Spinal cord (tissue), 9 donors: ENCODE measurements at regions not wholly inside any gene's neighbourhood (a gene's known extent, or its start where the extent isn't known, plus 50 kb on each side); places are given as distances from the start of the nearest gene placed in this dataset.
"Not testable (repeated sequence)": the region's sequence is repeated elsewhere in the genome, so short reads cannot be mapped to it uniquely, and the experiment has no call there.

Experiments
- DNase-seq, 6 donors: peaks; one replicate each; pipeline versions ENCODE4 v3.0.0 to v3.0.0-alpha.2; 2013 to 2015; ENCODE audit warnings: low spot score in 6 of 6, low read depth in 4 of 6
- H3K27ac ChIP-seq: one replicate; pipeline ENCODE4 v1.5.1; 2013; ENCODE audit warnings: low read depth, low read length, control low read depth
- H3K27me3 ChIP-seq: one replicate; pipeline ENCODE4 v1.6.1; 2013; ENCODE audit warnings: low read length; ENCODE audit not compliant: control insufficient read depth, insufficient read depth
- H3K36me3 ChIP-seq: one replicate; pipeline ENCODE4 v1.6.1; 2013; ENCODE audit warnings: low read length; ENCODE audit not compliant: control insufficient read depth, insufficient read depth
- H3K4me1 ChIP-seq: one replicate; pipeline ENCODE4 v1.6.1; 2013; ENCODE audit warnings: low read length; ENCODE audit not compliant: control insufficient read depth, insufficient read depth
- H3K4me3 ChIP-seq: one replicate; pipeline ENCODE4 v1.5.1; 2013; ENCODE audit warnings: low read depth, low read length, control low read depth
- H3K9me3 ChIP-seq: one replicate; pipeline ENCODE4 v1.6.1; 2013; ENCODE audit warnings: low read length; ENCODE audit not compliant: control insufficient read depth, insufficient read depth
- WGBS: methylation state at CpG from one replicate; pipeline ENCODE4 v1.1.5; 2013; ENCODE audit warnings: missing lambda C conversion rate; ENCODE audit not compliant: insufficient coverage; 5-methylcytosine and 5-hydroxymethylcytosine counted together
- donor health status: healthy.

DNA sequence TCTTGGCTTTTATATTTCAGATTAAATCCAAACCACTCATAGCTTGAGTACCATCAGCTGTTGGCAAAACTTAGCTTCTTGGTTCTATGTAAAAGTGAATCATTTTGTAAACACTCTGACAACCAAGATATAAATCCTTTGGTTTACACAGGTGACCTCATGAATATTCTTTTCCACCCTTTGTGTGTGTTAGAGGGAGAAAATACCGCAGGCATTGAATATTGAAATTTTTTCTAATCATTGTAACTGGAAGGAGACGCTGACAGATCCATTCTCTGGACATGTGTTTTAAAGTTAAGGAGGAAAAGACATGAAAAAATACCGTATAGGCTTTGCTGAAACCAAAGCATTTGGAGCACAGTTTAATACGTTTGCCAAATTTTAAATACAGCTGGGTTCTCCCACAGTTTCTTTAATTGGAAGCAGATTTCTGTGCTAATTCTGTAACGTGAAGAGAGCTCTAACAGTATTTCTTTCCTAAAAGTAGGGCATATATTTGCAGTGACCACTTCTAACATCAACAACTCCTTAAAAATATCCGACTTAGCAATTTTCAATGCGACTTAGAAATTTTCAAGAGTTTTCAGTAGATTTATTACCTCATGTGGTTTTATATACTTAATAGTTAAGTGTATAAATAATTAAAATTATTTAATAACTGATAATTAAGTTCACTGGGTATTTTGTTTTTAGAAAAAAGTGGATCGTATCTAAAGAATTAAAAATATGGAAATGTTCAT, 388.2 kb downstream of the USP25 start:
- Histone ChIP-seq H3K4me1 (no peaks in the 10 kb centered on the region), H3K36me3 (no peaks in the 10 kb centered on the region), H3K9me3 (peaks cover 2% of the 10 kb centered on the region), H3K27me3 (no peaks in the 10 kb centered on the region), H3K4me3 (peak overlapping the region; percentile 7), H3K27ac (peak overlapping the region; percentile 75)
- 45% methylated on average over 2 of the region's 8 CpGs for WGBS
- DNase-seq, result peak in 4 of 6 donors; percentile 30 to 72 (median 34)

DNA sequence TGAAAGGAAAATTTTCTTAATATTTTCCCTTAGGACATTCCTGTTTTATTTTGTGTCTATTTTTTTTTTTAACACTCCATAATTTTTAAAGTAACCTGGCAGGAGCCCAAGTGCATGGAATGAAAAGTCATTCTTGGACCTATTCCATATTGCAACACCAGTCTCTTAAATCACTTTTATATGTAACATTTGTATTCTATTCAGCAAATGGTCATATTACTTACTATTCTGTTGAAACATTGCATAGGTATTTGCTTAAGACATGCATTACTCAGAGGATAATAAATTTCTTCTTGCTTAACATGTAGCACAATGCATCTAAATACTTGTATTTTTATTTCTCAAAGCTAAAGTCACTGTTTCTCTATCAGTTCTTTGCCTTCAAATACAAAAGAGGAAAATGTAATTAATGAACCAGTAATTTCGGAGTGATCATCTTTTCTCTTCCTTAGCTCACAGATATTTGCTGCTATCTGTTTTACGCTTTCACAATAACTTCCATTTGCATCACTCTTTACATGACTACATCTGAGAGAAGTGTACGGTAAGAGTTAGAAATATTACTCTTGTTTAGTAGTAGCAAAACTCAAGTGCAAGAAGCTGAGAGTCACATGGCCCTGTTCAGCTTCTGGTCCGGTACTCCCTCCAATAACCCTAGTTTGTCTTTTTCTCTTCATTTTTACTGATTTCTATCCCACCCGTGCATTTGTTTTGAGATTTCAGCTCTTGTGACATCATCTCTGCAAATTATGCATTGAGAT, 394.8 kb downstream of the USP25 start:
- no CpG with 5 or more reads among the region's 5 CpGs for WGBS
- H3K9me3 ChIP-seq, result no peaks in the 10 kb centered on the region
- H3K36me3 ChIP-seq, result no peaks in the 10 kb centered on the region
- H3K27ac ChIP-seq, result peak overlapping the region; percentile 47
- H3K27me3 ChIP-seq, result no peaks in the 10 kb centered on the region
- no peak overlapping the region for H3K4me3 ChIP-seq
- no peak for DNase-seq
- no peaks in the 10 kb centered on the region for H3K4me1 ChIP-seq

DNA sequence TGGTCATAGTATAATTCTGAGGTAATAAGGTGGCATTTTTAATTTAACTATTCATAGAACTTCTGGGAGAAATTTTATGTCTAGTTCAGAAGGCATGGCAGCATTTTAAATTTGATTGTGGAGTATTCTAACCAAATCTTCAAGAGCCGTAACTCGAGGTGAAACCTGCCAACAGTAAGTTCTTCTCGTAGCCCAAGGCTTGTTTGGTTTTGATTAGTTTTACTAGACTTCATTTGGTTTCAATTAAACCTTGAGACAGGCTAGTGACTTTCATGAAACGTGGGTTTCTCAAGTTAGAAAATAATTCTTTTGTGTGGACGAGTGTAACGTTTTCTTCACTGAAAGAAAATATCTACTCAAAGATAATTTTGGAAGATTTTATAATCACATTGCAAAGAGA, 395.5 kb downstream of the USP25 start:
- no peaks in the 10 kb centered on the region for H3K27me3 ChIP-seq
- WGBS, result 40% methylated on average over 1 of the region's 6 CpGs
- no peaks in the 10 kb centered on the region for H3K9me3 ChIP-seq
- DNase-seq, result no peak
- H3K4me1 ChIP-seq, result no peaks in the 10 kb centered on the region
- no peaks in the 10 kb centered on the region for H3K36me3 ChIP-seq
- no peak overlapping the region for H3K4me3 ChIP-seq
- H3K27ac ChIP-seq, result peak overlapping the region; percentile 47

- DNase-seq, H3K4me3 ChIP-seq, H3K9me3 ChIP-seq, H3K4me1 ChIP-seq, H3K27ac ChIP-seq, H3K36me3 ChIP-seq, H3K27me3 ChIP-seq: not testable (repeated sequence)
- WGBS, result 97% methylated on average over 7 of the region's 8 CpGs
Observed at GRCh38 chr21:16132453-16132852, 402.7 kb downstream of the USP25 start.

GRCh38 chr21:16133248-16133647, 403.5 kb downstream of the USP25 start:
- H3K4me1 ChIP-seq, result peaks cover 6% of the 10 kb centered on the region
- peaks cover 6% of the 10 kb centered on the region for H3K9me3 ChIP-seq
- H3K36me3 ChIP-seq, result no peaks in the 10 kb centered on the region
- WGBS, result 94% methylated on average over 7 of the region's 11 CpGs
- no peak for DNase-seq
- H3K4me3 ChIP-seq, result no peak overlapping the region
- no peak overlapping the region for H3K27ac ChIP-seq
- no peaks in the 10 kb centered on the region for H3K27me3 ChIP-seq

GRCh38 chr21:16134134-16134533, 404.4 kb downstream of the USP25 start:
- H3K36me3 ChIP-seq, result no peaks in the 10 kb centered on the region
- no peak overlapping the region for H3K4me3 ChIP-seq
- H3K4me1 ChIP-seq, result peaks cover 6% of the 10 kb centered on the region
- WGBS, result 75% methylated on average over 2 of the region's 5 CpGs
- H3K9me3 ChIP-seq, result peaks cover 6% of the 10 kb centered on the region
- no peak overlapping the region for H3K27ac ChIP-seq
- H3K27me3 ChIP-seq, result no peaks in the 10 kb centered on the region
- no peak for DNase-seq

GRCh38 chr21:16137106-16137505, 407.3 kb downstream of the USP25 start:
- no peaks in the 10 kb centered on the region for H3K36me3 ChIP-seq
- H3K27me3 ChIP-seq, result no peaks in the 10 kb centered on the region
- H3K4me3 ChIP-seq, result no peak overlapping the region
- H3K4me1 ChIP-seq, result peaks cover 6% of the 10 kb centered on the region
- no peak for DNase-seq
- H3K27ac ChIP-seq, result no peak overlapping the region
- WGBS, result no CpG with 5 or more reads among the region's 1 CpG
- no peaks in the 10 kb centered on the region for H3K9me3 ChIP-seq

DNA sequence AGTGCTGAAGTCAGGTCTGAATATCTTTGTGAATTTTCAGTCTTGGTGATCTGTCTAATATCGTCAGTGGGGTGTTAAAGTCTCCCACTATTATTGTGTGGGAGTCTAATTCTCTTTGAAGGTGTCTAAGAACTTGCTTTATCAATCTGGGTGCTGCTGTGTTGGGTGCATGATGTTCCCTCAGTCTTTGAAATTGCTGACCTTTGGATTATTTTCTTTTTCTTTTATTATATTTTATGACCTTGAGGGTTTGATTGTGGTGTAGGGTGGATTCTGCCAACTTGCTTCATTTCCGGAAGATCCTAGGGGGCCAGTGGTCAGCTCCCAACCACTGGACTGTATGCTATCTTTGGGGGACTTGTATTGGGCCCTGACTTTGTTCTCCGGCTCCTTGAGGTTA, 415.3 kb downstream of the USP25 start:
- WGBS, result 100% methylated on average over 2 of the region's 3 CpGs
- Histone ChIP-seq H3K27ac (no peak overlapping the region), H3K27me3 (no peaks in the 10 kb centered on the region), H3K36me3 (peaks cover 2% of the 10 kb centered on the region), H3K4me3 (no peak overlapping the region), H3K4me1 (peaks cover 6% of the 10 kb centered on the region), H3K9me3 (peaks cover 2% of the 10 kb centered on the region)
- no peak for DNase-seq

GRCh38 chr21:16145479-16145878, 415.7 kb downstream of the USP25 start:
- Histone ChIP-seq H3K4me3 (no peak overlapping the region), H3K4me1 (peaks cover 6% of the 10 kb centered on the region), H3K9me3 (peaks cover 2% of the 10 kb centered on the region), H3K27me3 (no peaks in the 10 kb centered on the region), H3K27ac (no peak overlapping the region), H3K36me3 (peaks cover 2% of the 10 kb centered on the region)
- no peak for DNase-seq
- 69% methylated on average over 6 of the region's 7 CpGs for WGBS

- no CpG with 5 or more reads among the region's 4 CpGs for WGBS
- peak in 3 of 6 donors; percentile 31 to 71 (median 64) for DNase-seq
- Histone ChIP-seq H3K27ac (peak overlapping the region; percentile 83), H3K4me1 (peaks cover 5% of the 10 kb centered on the region), H3K27me3 (no peaks in the 10 kb centered on the region), H3K9me3 (no peaks in the 10 kb centered on the region), H3K36me3 (no peaks in the 10 kb centered on the region), H3K4me3 (no peak overlapping the region)
Observed at GRCh38 chr21:16154321-16154720, 424.5 kb downstream of the USP25 start.
